ENCODE measurements at regions not wholly inside any gene's neighbourhood (a gene's known extent, or its start where the extent isn't known, plus 50 kb on each side); places are given as distances from the start of the nearest gene placed in this dataset.
A peak's percentile ranks its signal among the peaks of the same experiment; 100 is the strongest.
"Not testable (repeated sequence)": the region's sequence is repeated elsewhere in the genome, so short reads cannot be mapped to it uniquely, and the experiment has no call there.

DNA sequence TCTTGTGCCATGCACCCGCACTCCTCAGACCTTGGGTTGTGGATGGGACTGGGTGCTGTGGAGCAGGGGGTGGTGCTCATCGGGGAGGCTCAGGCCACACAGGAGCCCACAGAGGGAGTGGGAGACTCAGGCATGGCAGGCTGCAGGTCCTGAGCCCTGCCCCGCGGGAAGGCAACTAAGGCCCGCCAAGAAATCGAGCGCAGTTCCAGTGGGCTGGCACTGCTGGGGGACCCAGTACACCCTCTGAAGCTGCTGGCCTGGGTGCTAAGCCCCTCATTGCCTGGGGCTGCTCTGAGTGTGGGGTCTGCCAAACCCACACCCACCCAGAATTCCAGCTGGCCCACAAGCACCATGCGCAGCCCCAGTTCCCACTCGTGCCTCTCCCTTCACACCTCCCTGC is 450.5 kb upstream of the FGF16 start:
- DNase-seq (ENCODE audit: low read depth in 2 of 2), result no peak
- TF ChIP-seq, protein P1, sequence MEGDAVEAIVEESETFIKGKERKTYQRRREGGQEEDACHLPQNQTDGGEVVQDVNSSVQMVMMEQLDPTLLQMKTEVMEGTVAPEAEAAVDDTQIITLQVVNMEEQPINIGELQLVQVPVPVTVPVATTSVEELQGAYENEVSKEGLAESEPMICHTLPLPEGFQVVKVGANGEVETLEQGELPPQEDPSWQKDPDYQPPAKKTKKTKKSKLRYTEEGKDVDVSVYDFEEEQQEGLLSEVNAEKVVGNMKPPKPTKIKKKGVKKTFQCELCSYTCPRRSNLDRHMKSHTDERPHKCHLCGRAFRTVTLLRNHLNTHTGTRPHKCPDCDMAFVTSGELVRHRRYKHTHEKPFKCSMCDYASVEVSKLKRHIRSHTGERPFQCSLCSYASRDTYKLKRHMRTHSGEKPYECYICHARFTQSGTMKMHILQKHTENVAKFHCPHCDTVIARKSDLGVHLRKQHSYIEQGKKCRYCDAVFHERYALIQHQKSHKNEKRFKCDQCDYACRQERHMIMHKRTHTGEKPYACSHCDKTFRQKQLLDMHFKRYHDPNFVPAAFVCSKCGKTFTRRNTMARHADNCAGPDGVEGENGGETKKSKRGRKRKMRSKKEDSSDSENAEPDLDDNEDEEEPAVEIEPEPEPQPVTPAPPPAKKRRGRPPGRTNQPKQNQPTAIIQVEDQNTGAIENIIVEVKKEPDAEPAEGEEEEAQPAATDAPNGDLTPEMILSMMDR (IDR thresholded peaks at IDR 0.05; ENCODE audit: low read depth, low read length), result no peak
- H3K4me3 ChIP-seq (replicated peaks in 1 of 2; ENCODE audit: low read depth in 2 of 2, low read length in 2 of 2), result no peak overlapping the region

GRCh38 chrX:77003530-77003929 is 443.7 kb upstream of the FGF16 start:
- no peak for DNase-seq (ENCODE audit: low read depth in 2 of 2)
- no peak overlapping the region for H3K4me3 ChIP-seq (replicated peaks in 1 of 2; ENCODE audit: low read depth in 2 of 2, low read length in 2 of 2)
- TF ChIP-seq, protein P1 (IDR thresholded peaks at IDR 0.05; ENCODE audit: low read depth, low read length), result no peak

DNA sequence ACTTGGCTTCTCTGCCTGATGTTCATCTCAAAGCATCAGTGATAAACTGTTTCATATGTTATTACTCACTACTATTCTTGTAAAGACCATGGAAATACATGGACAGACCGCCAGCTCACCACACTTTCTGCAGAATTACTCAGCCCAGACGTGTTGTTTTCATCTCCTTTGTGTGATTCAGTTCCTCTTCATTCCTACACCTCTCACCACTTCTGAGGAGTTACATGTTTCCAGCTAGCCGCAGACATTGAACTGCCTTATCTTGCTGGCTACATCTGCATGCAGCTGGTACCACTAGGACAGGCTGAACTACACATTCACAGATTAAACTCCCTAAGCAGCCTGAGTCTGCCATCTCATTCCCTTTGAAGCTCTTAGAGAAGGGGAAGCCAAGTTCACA is 443.2 kb upstream of the FGF16 start:
- DNase-seq (ENCODE audit: low read depth in 2 of 2), result peak in 1 of 2 donors; percentile 27
- H3K4me3 ChIP-seq (replicated peaks in 1 of 2; ENCODE audit: low read depth in 2 of 2, low read length in 2 of 2), result no peak overlapping the region
- TF ChIP-seq, protein P1 (IDR thresholded peaks at IDR 0.05; ENCODE audit: low read depth, low read length), result no peak

DNA sequence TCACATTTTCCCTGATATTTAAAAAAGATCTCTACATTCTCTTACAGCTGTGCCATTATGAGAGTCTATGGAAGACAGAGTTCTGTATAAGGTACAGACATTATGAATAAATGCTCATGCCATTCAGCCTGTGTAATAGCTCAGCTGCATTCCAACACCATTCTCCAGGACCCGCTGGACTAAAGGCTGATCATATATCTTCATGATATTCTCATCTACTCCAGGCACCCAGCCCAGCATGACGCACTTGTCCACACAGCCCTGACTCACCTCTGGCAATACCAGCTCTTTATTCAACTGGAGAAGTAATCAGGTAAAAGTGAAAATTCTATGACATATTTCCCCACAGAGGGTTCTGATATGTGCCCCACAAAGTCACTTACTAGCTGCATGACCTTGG is 437.5 kb upstream of the FGF16 start:
- TF ChIP-seq, protein P1 (IDR thresholded peaks at IDR 0.05; ENCODE audit: low read depth, low read length), result no peak
- H3K4me3 ChIP-seq (replicated peaks in 1 of 2; ENCODE audit: low read depth in 2 of 2, low read length in 2 of 2), result no peak overlapping the region
- DNase-seq (ENCODE audit: low read depth in 2 of 2), result peak in 1 of 2 donors; percentile 34

DNA sequence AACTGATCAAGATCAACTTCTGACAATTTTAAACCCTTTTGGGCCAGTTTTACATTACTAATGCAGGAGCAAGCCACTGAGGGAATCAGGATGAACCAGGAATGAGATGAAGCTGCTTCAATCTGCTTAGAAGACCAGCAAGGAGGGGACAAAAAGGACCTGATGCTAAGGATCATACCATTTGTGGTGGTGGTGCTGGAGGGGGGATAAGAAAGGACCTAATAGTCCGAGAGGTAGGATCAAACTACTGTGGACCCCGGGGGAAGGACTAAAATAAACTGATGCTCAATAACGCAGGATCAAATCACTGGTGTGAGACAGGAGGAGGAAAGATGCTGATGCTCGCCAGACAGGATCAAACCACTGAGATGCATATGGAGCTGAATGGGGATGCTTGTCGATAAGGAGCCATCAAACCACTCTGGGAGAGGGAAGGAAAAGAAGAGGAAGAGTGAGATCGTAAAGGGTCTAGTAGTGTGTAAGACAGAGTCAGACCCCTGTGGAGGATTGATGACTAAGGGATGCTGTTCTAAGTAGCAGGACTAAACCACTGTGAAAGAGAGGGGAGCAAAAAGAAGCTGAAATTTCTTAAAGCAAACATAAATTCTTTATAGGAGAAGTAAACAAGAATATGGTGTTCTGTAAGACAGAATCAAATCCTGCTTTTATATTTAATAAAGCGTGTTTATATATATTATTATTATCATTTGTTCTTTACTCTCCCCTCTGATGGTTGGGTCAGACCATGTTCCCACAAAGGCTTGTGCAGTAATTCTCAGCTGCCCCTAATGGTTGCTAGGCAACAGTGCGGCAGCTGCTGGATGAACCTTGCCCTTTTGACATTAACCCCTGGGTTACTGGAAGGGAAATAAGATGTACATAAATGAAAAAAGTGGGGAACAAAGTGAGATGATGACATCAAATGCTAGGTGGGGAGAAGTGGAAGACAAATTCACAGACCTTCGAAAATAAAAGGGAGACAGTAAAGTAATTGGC is 432.5 kb upstream of the FGF16 start:
- no peak overlapping the region for H3K4me3 ChIP-seq (replicated peaks in 1 of 2; ENCODE audit: low read depth in 2 of 2, low read length in 2 of 2)
- DNase-seq (ENCODE audit: low read depth in 2 of 2), result no peak
- TF ChIP-seq, protein P1 (IDR thresholded peaks at IDR 0.05; ENCODE audit: low read depth, low read length), result no peak

GRCh38 chrX:77017093-77017492 is 430.1 kb upstream of the FGF16 start:
- DNase-seq (ENCODE audit: low read depth in 2 of 2), result no peak
- TF ChIP-seq, protein P1 (IDR thresholded peaks at IDR 0.05; ENCODE audit: low read depth, low read length), result no peak
- H3K4me3 ChIP-seq (replicated peaks in 1 of 2; ENCODE audit: low read depth in 2 of 2, low read length in 2 of 2), result no peak overlapping the region

- not testable (repeated sequence) for DNase-seq (ENCODE audit: low read depth in 2 of 2); H3K4me3 ChIP-seq (replicated peaks in 1 of 2; ENCODE audit: low read depth in 2 of 2, low read length in 2 of 2)
Observed at GRCh38 chrX:77046180-77046810, 400.9 kb upstream of the FGF16 start.

All from cardiac fibroblast (primary cell).